GM23338 (cell line): ENCODE measurements at regions not wholly inside any gene's neighbourhood (a gene's known extent, or its start where the extent isn't known, plus 50 kb on each side); places are given as distances from the start of the nearest gene placed in this dataset.

Source experiments
- ATAC-seq: fragments of 200-7000 bp; cut with Tn5 transposase; 3 replicates; pipeline ENCODE4 v1.9.1; 2020
- DNase-seq: peaks from one replicate; pipeline ENCODE4 v3.0.0-alpha.2; 2015; ENCODE audit warnings: low spot score
- H2AFZ ChIP-seq: fragments of 200-600 bp; sonication (generic); 2 replicates; pipeline ENCODE4 v1.8.0; 2016; ENCODE audit warnings: antibody characterized with exemption, mild to moderate bottlenecking, moderate library complexity
- H3F3A ChIP-seq: fragments of 200-600 bp; sonication (generic); replicated peaks from 2 replicates; pipeline ENCODE4 v1.8.0; 2017; ENCODE audit warnings: antibody characterized with exemption, mixed run types, low read depth
- H3K27ac ChIP-seq: fragments of 200-600 bp; sonication (generic); 2 replicates; pipeline ENCODE4 v1.6.1; 2016; ENCODE audit warnings: low read depth
- H3K27me3 ChIP-seq: fragments of 200-600 bp; sonication (generic); 2 replicates; pipeline ENCODE4 v1.8.0; 2016; ENCODE audit warnings: mild to moderate bottlenecking, mixed run types, moderate library complexity; ENCODE audit not compliant: insufficient read depth
- H3K36me3 ChIP-seq: fragments of 200-600 bp; sonication (generic); 2 replicates; pipeline ENCODE4 v1.8.0; 2016; ENCODE audit warnings: mild to moderate bottlenecking; ENCODE audit not compliant: insufficient read depth
- H3K4me1 ChIP-seq: fragments of 200-600 bp; sonication (generic); 2 replicates; pipeline ENCODE4 v1.8.0; 2016; ENCODE audit warnings: mild to moderate bottlenecking, moderate library complexity; ENCODE audit not compliant: insufficient read depth
- H3K4me2 ChIP-seq: fragments of 200-600 bp; sonication (generic); 2 replicates; pipeline ENCODE4 v1.7.1; 2017; ENCODE audit warnings: mixed run types
- H3K4me3 ChIP-seq: fragments of 200-600 bp; sonication (generic); 2 replicates; pipeline ENCODE4 v1.6.1; 2016; ENCODE audit warnings: mixed run types
- H3K79me2 ChIP-seq: fragments of 200-600 bp; sonication (generic); replicated peaks from 2 replicates; pipeline ENCODE4 v1.8.0; 2017; ENCODE audit warnings: mild to moderate bottlenecking; ENCODE audit not compliant: insufficient read depth
- H3K9me2 ChIP-seq: fragments of 200-600 bp; sonication (generic); 2 replicates; pipeline ENCODE4 v1.8.0; 2017; ENCODE audit not compliant: insufficient read depth
- H4K20me1 ChIP-seq: fragments of 200-600 bp; sonication (generic); replicated peaks from 2 replicates; pipeline ENCODE4 v1.8.0; 2017; ENCODE audit warnings: mild to moderate bottlenecking; ENCODE audit not compliant: insufficient read depth
- H3K27ac Mint-ChIP-seq: 2 replicates; pipeline ENCODE4 v1.8.0; 2020; ENCODE audit warnings: inconsistent platforms, mild to moderate bottlenecking, moderate library complexity, mixed read lengths
- H3K27me3 Mint-ChIP-seq: 3 replicates; pipeline ENCODE4 v1.8.0; 2022; ENCODE audit warnings: low read depth, mild to moderate bottlenecking, moderate library complexity, mixed read lengths, inconsistent platforms; ENCODE audit not compliant: insufficient read depth, poor library complexity
- H3K36me3 Mint-ChIP-seq: 3 replicates; pipeline ENCODE4 v1.8.0; 2021; ENCODE audit warnings: low read depth, mild to moderate bottlenecking, inconsistent platforms, moderate library complexity, mixed read lengths
- H3K4me1 Mint-ChIP-seq: 3 replicates; pipeline ENCODE4 v1.8.0; 2020; ENCODE audit warnings: mild to moderate bottlenecking, inconsistent platforms, mixed read lengths
- H3K4me3 Mint-ChIP-seq: 3 replicates; pipeline ENCODE4 v1.8.0; 2021; ENCODE audit warnings: moderate library complexity, mild to moderate bottlenecking, inconsistent platforms, mixed read lengths
- H3K9me3 Mint-ChIP-seq: 3 replicates; pipeline ENCODE4 v1.8.0; 2020; ENCODE audit warnings: moderate library complexity, mild to moderate bottlenecking, inconsistent platforms, mixed read lengths
- CREB1 ChIP-seq: fragments of 250-450 bp; sonication (Bioruptor Pico); IDR thresholded peaks from 2 replicates; pipeline ENCODE4 v1.5.0; 2020; ENCODE audit warnings: low read depth, mild to moderate bottlenecking, moderate library complexity
- EZH2 ChIP-seq: fragments of 200-600 bp; sonication (generic); IDR thresholded peaks from one replicate; pipeline ENCODE4 v1.8.0; 2017; ENCODE audit warnings: antibody characterized with exemption, mild to moderate bottlenecking, low read depth; ENCODE audit not compliant: unreplicated experiment
- NANOG ChIP-seq: IDR thresholded peaks from 2 replicates; pipeline ENCODE4 v1.6.1; 2016; ENCODE audit warnings: antibody characterized with exemption, borderline replicate concordance
- POLR2AphosphoS5 ChIP-seq: IDR thresholded peaks from 2 replicates; pipeline ENCODE4 v1.6.1; 2016; ENCODE audit warnings: antibody characterized with exemption, low read depth
- STAT1 ChIP-seq: IDR thresholded peaks from one replicate; pipeline ENCODE4 v1.6.1; 2016; ENCODE audit warnings: antibody characterized with exemption; ENCODE audit not compliant: unreplicated experiment
- ZNF114 ChIP-seq: fragments of 250-450 bp; sonication (Bioruptor Pico); IDR thresholded peaks from 2 replicates; pipeline ENCODE4 v1.5.0; 2020; ENCODE audit warnings: mild to moderate bottlenecking, moderate library complexity
- ZNF331 ChIP-seq: fragments of 250-450 bp; sonication (Bioruptor Pico); IDR thresholded peaks from 2 replicates; pipeline ENCODE4 v1.5.0; 2020; ENCODE audit warnings: low read depth, mild to moderate bottlenecking, moderate library complexity
- TF ChIP-seq, protein P1 (sequence below): IDR thresholded peaks from one replicate; pipeline ENCODE4 v1.6.1; 2018; ENCODE audit warnings: antibody characterized with exemption; ENCODE audit not compliant: unreplicated experiment
- TF ChIP-seq, protein P2 (sequence below), 2 experiments: fragments of 200-600 bp in 1 of 2; sonication (generic) in 1 of 2; conservative IDR thresholded peaks; 2 replicates each; pipeline versions ENCODE4 v1.5.1 to v1.6.1; 2016 to 2017; ENCODE audit warnings: antibody characterized with exemption in 2 of 2, low read depth in 2 of 2, mild to moderate bottlenecking in 2 of 2, moderate library complexity in 1 of 2

DNA sequence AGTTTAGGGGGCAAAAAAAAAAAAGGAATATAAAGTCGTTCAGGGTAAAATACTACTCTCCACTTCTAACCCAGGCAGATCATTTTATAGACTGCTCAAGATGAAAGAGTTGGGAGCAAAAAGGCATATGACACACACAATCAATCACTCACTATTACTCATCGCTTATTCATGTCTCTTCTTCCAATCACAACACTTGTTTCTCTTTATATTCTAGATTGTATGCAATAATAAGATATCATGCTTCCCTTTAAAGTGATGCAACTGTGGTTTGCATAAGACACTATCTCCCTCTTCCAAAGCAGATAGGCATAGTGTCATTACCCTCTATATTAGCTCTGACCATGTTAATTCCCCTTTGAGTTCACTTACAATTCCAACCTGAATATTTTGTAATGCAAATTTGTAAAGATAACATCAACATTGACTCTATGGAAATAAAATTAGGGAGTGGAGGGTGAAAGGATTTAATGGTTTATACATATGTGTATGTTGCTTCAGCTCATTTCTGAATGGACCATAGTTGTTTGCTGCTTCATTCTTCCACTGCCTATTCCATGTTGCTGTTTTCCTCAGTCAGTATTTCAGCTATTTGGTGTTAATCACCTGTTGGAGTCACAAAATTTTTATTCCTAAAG is 154.9 kb upstream of the EPHA5 start (continued):
- TF ChIP-seq, protein P1, sequence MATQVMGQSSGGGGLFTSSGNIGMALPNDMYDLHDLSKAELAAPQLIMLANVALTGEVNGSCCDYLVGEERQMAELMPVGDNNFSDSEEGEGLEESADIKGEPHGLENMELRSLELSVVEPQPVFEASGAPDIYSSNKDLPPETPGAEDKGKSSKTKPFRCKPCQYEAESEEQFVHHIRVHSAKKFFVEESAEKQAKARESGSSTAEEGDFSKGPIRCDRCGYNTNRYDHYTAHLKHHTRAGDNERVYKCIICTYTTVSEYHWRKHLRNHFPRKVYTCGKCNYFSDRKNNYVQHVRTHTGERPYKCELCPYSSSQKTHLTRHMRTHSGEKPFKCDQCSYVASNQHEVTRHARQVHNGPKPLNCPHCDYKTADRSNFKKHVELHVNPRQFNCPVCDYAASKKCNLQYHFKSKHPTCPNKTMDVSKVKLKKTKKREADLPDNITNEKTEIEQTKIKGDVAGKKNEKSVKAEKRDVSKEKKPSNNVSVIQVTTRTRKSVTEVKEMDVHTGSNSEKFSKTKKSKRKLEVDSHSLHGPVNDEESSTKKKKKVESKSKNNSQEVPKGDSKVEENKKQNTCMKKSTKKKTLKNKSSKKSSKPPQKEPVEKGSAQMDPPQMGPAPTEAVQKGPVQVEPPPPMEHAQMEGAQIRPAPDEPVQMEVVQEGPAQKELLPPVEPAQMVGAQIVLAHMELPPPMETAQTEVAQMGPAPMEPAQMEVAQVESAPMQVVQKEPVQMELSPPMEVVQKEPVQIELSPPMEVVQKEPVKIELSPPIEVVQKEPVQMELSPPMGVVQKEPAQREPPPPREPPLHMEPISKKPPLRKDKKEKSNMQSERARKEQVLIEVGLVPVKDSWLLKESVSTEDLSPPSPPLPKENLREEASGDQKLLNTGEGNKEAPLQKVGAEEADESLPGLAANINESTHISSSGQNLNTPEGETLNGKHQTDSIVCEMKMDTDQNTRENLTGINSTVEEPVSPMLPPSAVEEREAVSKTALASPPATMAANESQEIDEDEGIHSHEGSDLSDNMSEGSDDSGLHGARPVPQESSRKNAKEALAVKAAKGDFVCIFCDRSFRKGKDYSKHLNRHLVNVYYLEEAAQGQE = no peak
- TF ChIP-seq CREB1 (CRISPR knock-in tag) (no peak), EZH2 (no peak), POLR2AphosphoS5 (no peak)

DNA sequence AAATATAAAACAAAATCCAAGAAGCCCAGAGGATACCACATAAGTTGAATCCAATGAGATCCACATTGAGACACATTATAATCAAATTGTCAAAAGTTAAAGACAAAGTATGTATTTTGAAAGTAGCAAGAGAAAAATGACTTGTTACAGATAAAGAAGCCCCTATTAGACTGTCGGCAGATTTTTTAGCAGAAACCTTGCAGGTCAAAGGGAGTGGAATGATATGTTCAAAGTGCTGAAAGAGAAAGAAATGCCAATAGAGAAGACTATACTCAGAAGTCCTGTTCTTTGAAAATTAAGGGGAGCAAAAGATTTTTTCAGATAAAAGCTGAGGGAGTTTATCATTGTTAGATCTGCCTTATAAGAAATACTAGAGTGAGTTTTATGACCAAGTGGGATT is 148.9 kb upstream of the EPHA5 start:
- TF ChIP-seq ZNF114 (CRISPR knock-in tag) (no peak), STAT1 (no peak), EZH2 (no peak), CREB1 (CRISPR knock-in tag) (no peak), ZNF331 (no peak), NANOG (no peak)
- TF ChIP-seq, protein P2, sequence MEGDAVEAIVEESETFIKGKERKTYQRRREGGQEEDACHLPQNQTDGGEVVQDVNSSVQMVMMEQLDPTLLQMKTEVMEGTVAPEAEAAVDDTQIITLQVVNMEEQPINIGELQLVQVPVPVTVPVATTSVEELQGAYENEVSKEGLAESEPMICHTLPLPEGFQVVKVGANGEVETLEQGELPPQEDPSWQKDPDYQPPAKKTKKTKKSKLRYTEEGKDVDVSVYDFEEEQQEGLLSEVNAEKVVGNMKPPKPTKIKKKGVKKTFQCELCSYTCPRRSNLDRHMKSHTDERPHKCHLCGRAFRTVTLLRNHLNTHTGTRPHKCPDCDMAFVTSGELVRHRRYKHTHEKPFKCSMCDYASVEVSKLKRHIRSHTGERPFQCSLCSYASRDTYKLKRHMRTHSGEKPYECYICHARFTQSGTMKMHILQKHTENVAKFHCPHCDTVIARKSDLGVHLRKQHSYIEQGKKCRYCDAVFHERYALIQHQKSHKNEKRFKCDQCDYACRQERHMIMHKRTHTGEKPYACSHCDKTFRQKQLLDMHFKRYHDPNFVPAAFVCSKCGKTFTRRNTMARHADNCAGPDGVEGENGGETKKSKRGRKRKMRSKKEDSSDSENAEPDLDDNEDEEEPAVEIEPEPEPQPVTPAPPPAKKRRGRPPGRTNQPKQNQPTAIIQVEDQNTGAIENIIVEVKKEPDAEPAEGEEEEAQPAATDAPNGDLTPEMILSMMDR (conservative IDR thresholded peaks at IDR 0.05; ENCODE audit: low read depth in 2 of 2) = no peak
- H3K27me3 Mint-ChIP-seq = no peaks in the 10 kb centered on the region
- peaks cover 16% of the 10 kb centered on the region; the same call in 2 of the 3 replicates for H3K36me3 Mint-ChIP-seq
- no peaks in the 10 kb centered on the region for H3K4me1 ChIP-seq
- H3K79me2 ChIP-seq = no peaks in the 10 kb centered on the region
- H3K4me2 ChIP-seq = no peak overlapping the region
- H3F3A ChIP-seq = no peaks in the 10 kb centered on the region
- no peak overlapping the region for H2AFZ ChIP-seq
- no peaks in the 10 kb centered on the region; the same call in 1 of the 2 replicates for H3K36me3 ChIP-seq
- no peak overlapping the region for H3K4me3 ChIP-seq
- no peaks in the 10 kb centered on the region for H4K20me1 ChIP-seq
- peaks cover 19% of the 10 kb centered on the region for H3K9me3 Mint-ChIP-seq
- ATAC-seq (no peak), DNase-seq (no peak)
- no peaks in the 10 kb centered on the region for H3K27me3 ChIP-seq
- H3K4me3 Mint-ChIP-seq = no peak overlapping the region
- H3K4me1 Mint-ChIP-seq = no peaks in the 10 kb centered on the region
- H3K27ac ChIP-seq = no peak overlapping the region
- H3K9me2 ChIP-seq = no peaks in the 10 kb centered on the region
- no peak overlapping the region for H3K27ac Mint-ChIP-seq
